HCT116 (cell line): ENCODE measurements at regions not wholly inside any gene's neighbourhood (a gene's known extent, or its start where the extent isn't known, plus 50 kb on each side); places are given as distances from the start of the nearest gene placed in this dataset.

ENCODE experiments used
- CEBPB ChIP-seq: IDR thresholded peaks from 2 replicates; pipeline ENCODE4 v1.6.1; 2012; ENCODE audit warnings: low read depth
- EZH2 ChIP-seq: fragments of 200-600 bp; sonication (generic); IDR thresholded peaks from 2 replicates; pipeline ENCODE4 v1.6.1; 2017; ENCODE audit warnings: antibody characterized with exemption, mixed run types
- EZH2phosphoT487 ChIP-seq: fragments of 200-600 bp; IDR thresholded peaks from 2 replicates; pipeline ENCODE4 v1.6.1; 2018; ENCODE audit warnings: antibody characterized with exemption, borderline replicate concordance
- POLR2A ChIP-seq: IDR thresholded peaks from 2 replicates; pipeline ENCODE4 v1.7.0; 2011; ENCODE audit warnings: borderline replicate concordance; ENCODE audit not compliant: insufficient read depth, insufficient read length; ENCODE audit errors: extremely low read depth
- SP1 ChIP-seq: IDR thresholded peaks from 2 replicates; pipeline ENCODE4 v1.6.1; 2012; ENCODE audit warnings: low read depth
- SRF ChIP-seq: IDR thresholded peaks from 2 replicates; pipeline ENCODE4 v1.6.1; 2012; ENCODE audit warnings: low read depth
- YY1 ChIP-seq: IDR thresholded peaks from 2 replicates; pipeline ENCODE4 v1.6.1; 2011; ENCODE audit warnings: low read length, low read depth, moderate library complexity, mild to moderate bottlenecking; ENCODE audit not compliant: insufficient replicate concordance; ENCODE audit errors: extremely low read depth
- ZFX ChIP-seq: fragments of 450-650 bp; IDR thresholded peaks from 2 replicates; pipeline ENCODE4 v1.6.1; 2017
- ZNF274 ChIP-seq: fragments of 200-500 bp; sonication (Bioruptor generic); IDR thresholded peaks from 2 replicates; pipeline ENCODE4 v1.6.1; 2014; ENCODE audit warnings: mild to moderate bottlenecking, low read depth, low read length, inconsistent platforms
- TF ChIP-seq, protein P1 (sequence below), 3 experiments: fragments of 200-600 bp in 1 of 3; sonication (generic) in 1 of 3; IDR thresholded peaks in 2 of 3; conservative IDR thresholded peaks in 1 of 3; 2 replicates each; pipeline ENCODE4 v1.5.1; 2012 to 2017; ENCODE audit warnings: low read depth in 2 of 3, low read length in 2 of 3, antibody characterized with exemption in 1 of 3, borderline replicate concordance in 1 of 3, control low read depth in 1 of 3, mild to moderate bottlenecking in 1 of 3, mixed read lengths in 1 of 3, mixed run types in 1 of 3, moderate library complexity in 1 of 3; ENCODE audit not compliant: insufficient read depth in 1 of 3
- TF ChIP-seq, protein P2 (sequence below): IDR thresholded peaks from 2 replicates; pipeline ENCODE4 v1.6.1; 2012; ENCODE audit warnings: low read depth
- TF ChIP-seq, protein P3 (sequence below): IDR thresholded peaks from 2 replicates; pipeline ENCODE4 v1.6.1; 2011; ENCODE audit warnings: mild to moderate bottlenecking, low read length, moderate library complexity; ENCODE audit not compliant: insufficient replicate concordance; ENCODE audit errors: extremely low read depth

DNA sequence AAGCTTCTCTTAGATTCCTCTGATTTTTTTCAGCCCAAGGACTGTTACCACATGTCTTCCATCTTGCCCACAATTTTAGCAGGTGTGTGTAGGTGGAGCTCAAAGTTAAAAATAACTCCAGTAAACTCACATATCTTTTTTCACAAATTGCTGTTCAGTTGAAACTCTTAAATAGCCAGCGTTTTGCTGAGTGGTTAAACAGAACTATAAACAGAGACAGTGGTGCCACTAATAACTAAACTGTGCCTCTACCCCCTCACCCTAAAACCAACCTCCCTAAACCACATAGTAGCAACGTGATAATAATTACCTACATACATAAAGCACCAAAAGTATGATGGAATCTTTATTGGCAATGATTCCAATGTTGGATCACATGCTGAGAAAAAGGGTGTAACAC is 525.1 kb downstream of the PDCD6IP start:
- TF ChIP-seq ZNF274 = no peak
- TF ChIP-seq, protein P1, sequence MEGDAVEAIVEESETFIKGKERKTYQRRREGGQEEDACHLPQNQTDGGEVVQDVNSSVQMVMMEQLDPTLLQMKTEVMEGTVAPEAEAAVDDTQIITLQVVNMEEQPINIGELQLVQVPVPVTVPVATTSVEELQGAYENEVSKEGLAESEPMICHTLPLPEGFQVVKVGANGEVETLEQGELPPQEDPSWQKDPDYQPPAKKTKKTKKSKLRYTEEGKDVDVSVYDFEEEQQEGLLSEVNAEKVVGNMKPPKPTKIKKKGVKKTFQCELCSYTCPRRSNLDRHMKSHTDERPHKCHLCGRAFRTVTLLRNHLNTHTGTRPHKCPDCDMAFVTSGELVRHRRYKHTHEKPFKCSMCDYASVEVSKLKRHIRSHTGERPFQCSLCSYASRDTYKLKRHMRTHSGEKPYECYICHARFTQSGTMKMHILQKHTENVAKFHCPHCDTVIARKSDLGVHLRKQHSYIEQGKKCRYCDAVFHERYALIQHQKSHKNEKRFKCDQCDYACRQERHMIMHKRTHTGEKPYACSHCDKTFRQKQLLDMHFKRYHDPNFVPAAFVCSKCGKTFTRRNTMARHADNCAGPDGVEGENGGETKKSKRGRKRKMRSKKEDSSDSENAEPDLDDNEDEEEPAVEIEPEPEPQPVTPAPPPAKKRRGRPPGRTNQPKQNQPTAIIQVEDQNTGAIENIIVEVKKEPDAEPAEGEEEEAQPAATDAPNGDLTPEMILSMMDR (IDR thresholded peaks at IDR 0.05 in 2 of 3, conservative IDR thresholded peaks at IDR 0.05 in 1 of 3; ENCODE audit: borderline replicate concordance in 1 of 3, insufficient read depth in 1 of 3, low read depth in 2 of 3, low read length in 2 of 3) = no peak
- TF ChIP-seq, protein P2, sequence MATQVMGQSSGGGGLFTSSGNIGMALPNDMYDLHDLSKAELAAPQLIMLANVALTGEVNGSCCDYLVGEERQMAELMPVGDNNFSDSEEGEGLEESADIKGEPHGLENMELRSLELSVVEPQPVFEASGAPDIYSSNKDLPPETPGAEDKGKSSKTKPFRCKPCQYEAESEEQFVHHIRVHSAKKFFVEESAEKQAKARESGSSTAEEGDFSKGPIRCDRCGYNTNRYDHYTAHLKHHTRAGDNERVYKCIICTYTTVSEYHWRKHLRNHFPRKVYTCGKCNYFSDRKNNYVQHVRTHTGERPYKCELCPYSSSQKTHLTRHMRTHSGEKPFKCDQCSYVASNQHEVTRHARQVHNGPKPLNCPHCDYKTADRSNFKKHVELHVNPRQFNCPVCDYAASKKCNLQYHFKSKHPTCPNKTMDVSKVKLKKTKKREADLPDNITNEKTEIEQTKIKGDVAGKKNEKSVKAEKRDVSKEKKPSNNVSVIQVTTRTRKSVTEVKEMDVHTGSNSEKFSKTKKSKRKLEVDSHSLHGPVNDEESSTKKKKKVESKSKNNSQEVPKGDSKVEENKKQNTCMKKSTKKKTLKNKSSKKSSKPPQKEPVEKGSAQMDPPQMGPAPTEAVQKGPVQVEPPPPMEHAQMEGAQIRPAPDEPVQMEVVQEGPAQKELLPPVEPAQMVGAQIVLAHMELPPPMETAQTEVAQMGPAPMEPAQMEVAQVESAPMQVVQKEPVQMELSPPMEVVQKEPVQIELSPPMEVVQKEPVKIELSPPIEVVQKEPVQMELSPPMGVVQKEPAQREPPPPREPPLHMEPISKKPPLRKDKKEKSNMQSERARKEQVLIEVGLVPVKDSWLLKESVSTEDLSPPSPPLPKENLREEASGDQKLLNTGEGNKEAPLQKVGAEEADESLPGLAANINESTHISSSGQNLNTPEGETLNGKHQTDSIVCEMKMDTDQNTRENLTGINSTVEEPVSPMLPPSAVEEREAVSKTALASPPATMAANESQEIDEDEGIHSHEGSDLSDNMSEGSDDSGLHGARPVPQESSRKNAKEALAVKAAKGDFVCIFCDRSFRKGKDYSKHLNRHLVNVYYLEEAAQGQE = no peak
- TF ChIP-seq SRF = no peak
- no peak for TF ChIP-seq POLR2A
- TF ChIP-seq EZH2 = no peak
- TF ChIP-seq EZH2phosphoT487 = no peak
- TF ChIP-seq ZFX = no peak
- no peak for TF ChIP-seq CEBPB
- no peak for TF ChIP-seq SP1
- TF ChIP-seq YY1 = no peak
- TF ChIP-seq, protein P3, sequence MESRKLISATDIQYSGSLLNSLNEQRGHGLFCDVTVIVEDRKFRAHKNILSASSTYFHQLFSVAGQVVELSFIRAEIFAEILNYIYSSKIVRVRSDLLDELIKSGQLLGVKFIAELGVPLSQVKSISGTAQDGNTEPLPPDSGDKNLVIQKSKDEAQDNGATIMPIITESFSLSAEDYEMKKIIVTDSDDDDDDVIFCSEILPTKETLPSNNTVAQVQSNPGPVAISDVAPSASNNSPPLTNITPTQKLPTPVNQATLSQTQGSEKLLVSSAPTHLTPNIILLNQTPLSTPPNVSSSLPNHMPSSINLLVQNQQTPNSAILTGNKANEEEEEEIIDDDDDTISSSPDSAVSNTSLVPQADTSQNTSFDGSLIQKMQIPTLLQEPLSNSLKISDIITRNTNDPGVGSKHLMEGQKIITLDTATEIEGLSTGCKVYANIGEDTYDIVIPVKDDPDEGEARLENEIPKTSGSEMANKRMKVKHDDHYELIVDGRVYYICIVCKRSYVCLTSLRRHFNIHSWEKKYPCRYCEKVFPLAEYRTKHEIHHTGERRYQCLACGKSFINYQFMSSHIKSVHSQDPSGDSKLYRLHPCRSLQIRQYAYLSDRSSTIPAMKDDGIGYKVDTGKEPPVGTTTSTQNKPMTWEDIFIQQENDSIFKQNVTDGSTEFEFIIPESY = no peak
